ENCODE measurements at regions not wholly inside any gene's neighbourhood (a gene's known extent, or its start where the extent isn't known, plus 50 kb on each side); places are given as distances from the start of the nearest gene placed in this dataset.

GRCh38 chr2:103734911-103735310, 973.1 kb downstream of the TMEM182 start:
- intact Hi-C loops (cut with DNase I), result no loop called here
- Histone ChIP-seq H3K4me3 (no peak overlapping the region), H3K27ac (no peak overlapping the region), H3K9me3 (peaks cover 0 to 33% of the 10 kb centered on the region in 2 donors), H3K4me1 (no peaks in the 10 kb centered on the region), H3K27me3 (no peaks in the 10 kb centered on the region), H3K36me3 (no peaks in the 10 kb centered on the region)
- TF ChIP-seq CTCF (IDR thresholded peaks at IDR 0.05), result no peak
- DNase-seq (no peak), ATAC-seq (no peak)

GRCh38 chr2:103738108-103738507, 976.3 kb downstream of the TMEM182 start:
- Histone ChIP-seq H3K9me3 (peaks cover 0 to 26% of the 10 kb centered on the region in 2 donors), H3K4me3 (no peak overlapping the region), H3K27ac (no peak overlapping the region), H3K36me3 (no peaks in the 10 kb centered on the region), H3K27me3 (no peaks in the 10 kb centered on the region), H3K4me1 (no peaks in the 10 kb centered on the region)
- intact Hi-C loops (cut with DNase I), result no loop called here
- TF ChIP-seq CTCF (IDR thresholded peaks at IDR 0.05), result no peak
- ATAC-seq, result no peak
- DNase-seq, result no peak

GRCh38 chr2:103738606-103739005, 976.8 kb downstream of the TMEM182 start:
- Histone ChIP-seq H3K4me3 (no peak overlapping the region), H3K27ac (no peak overlapping the region), H3K9me3 (peaks cover 0 to 21% of the 10 kb centered on the region in 2 donors), H3K27me3 (no peaks in the 10 kb centered on the region), H3K4me1 (no peaks in the 10 kb centered on the region), H3K36me3 (no peaks in the 10 kb centered on the region)
- intact Hi-C loops (cut with DNase I), result no loop called here
- ATAC-seq, result no peak
- no peak for DNase-seq
- TF ChIP-seq CTCF (IDR thresholded peaks at IDR 0.05), result no peak

GRCh38 chr2:103739186-103739585, 977.4 kb downstream of the TMEM182 start:
- Histone ChIP-seq H3K36me3 (no peaks in the 10 kb centered on the region), H3K27ac (no peak overlapping the region), H3K4me1 (no peaks in the 10 kb centered on the region), H3K9me3 (peaks cover 0 to 15% of the 10 kb centered on the region in 2 donors), H3K4me3 (no peak overlapping the region), H3K27me3 (no peaks in the 10 kb centered on the region)
- TF ChIP-seq CTCF (IDR thresholded peaks at IDR 0.05), result no peak
- intact Hi-C loops (cut with DNase I), result no loop called here
- no peak for ATAC-seq
- no peak for DNase-seq

GRCh38 chr2:103739921-103740320, 978.1 kb downstream of the TMEM182 start:
- intact Hi-C loops (cut with DNase I), result no loop called here
- Histone ChIP-seq H3K36me3 (no peaks in the 10 kb centered on the region), H3K9me3 (peaks cover 0 to 7% of the 10 kb centered on the region in 2 donors), H3K27me3 (no peaks in the 10 kb centered on the region), H3K27ac (no peak overlapping the region), H3K4me3 (no peak overlapping the region), H3K4me1 (no peaks in the 10 kb centered on the region)
- DNase-seq (no peak), ATAC-seq (no peak)
- no peak for TF ChIP-seq CTCF (IDR thresholded peaks at IDR 0.05)

Measured in left lung (tissue), 4 donors.